ENCODE measurements at regions not wholly inside any gene's neighbourhood (a gene's known extent, or its start where the extent isn't known, plus 50 kb on each side); places are given as distances from the start of the nearest gene placed in this dataset.

DNA sequence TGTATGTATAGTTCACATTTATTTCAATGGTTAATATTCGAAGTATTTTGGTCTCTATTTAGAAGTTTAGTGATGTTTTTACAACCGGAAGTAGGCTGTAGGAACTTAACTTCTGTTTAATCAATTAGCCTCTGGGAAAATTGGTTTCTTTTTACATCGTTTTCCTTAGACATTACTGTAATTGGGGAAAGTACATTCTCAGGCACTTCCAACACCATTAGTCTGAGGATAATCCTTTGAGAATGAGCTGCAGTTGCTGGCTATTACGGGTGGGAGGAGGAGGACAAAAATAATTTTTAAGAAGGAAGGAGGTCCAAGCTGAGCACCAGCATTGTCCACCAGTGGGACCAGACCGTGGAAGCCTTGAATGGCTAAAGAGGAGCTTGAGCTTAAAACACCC, 70.4 kb upstream of the ST3GAL5 start:
- Mint-ChIP-seq H3K9me3 (no peaks in the 10 kb centered on the region), H3K36me3 (ENCODE audit: low read depth) (no peaks in the 10 kb centered on the region), H3K4me1 (ENCODE audit: low read depth) (no peaks in the 10 kb centered on the region), H3K27me3 (no peaks in the 10 kb centered on the region), H3K27ac (no peak overlapping the region), H3K4me3 (no peak overlapping the region)
- TF ChIP-seq, protein P1, sequence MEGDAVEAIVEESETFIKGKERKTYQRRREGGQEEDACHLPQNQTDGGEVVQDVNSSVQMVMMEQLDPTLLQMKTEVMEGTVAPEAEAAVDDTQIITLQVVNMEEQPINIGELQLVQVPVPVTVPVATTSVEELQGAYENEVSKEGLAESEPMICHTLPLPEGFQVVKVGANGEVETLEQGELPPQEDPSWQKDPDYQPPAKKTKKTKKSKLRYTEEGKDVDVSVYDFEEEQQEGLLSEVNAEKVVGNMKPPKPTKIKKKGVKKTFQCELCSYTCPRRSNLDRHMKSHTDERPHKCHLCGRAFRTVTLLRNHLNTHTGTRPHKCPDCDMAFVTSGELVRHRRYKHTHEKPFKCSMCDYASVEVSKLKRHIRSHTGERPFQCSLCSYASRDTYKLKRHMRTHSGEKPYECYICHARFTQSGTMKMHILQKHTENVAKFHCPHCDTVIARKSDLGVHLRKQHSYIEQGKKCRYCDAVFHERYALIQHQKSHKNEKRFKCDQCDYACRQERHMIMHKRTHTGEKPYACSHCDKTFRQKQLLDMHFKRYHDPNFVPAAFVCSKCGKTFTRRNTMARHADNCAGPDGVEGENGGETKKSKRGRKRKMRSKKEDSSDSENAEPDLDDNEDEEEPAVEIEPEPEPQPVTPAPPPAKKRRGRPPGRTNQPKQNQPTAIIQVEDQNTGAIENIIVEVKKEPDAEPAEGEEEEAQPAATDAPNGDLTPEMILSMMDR (IDR thresholded peaks at IDR 0.05) = no peak
- POLR2A ChIA-PET = no interaction called here
- CTCF ChIA-PET = no interaction called here
- H3K4me1 ChIP-seq (ENCODE audit: insufficient read depth, low read length) = peaks cover 12% of the 10 kb centered on the region
- H3K27me3 ChIP-seq (ENCODE audit: control insufficient read depth in 1 of 2, insufficient read depth in 2 of 2, low read length in 2 of 2) = no peaks in the 10 kb centered on the region
- intact Hi-C loops (cut with DNase I, micrococcal nuclease) = no loop called here
- H3K4me3 ChIP-seq (ENCODE audit: low read length) = no peak overlapping the region
- H3K36me3 ChIP-seq (ENCODE audit: insufficient read depth, low read length) = no peaks in the 10 kb centered on the region
- peaks cover 0 to 19% of the 10 kb centered on the region in 2 experiments for H3K9me3 ChIP-seq (ENCODE audit: control insufficient read depth in 1 of 2, insufficient read depth in 1 of 2, low read length in 2 of 2)
- no peak for DNase-seq
- no peak for ATAC-seq (ENCODE audit: poor library complexity)
- no peak overlapping the region for H3K27ac ChIP-seq (ENCODE audit: low read depth in 1 of 2, low read length in 2 of 2)

- intact Hi-C loops (cut with DNase I, micrococcal nuclease) = no loop called here
- POLR2A ChIA-PET = no interaction called here
- CTCF ChIA-PET = no interaction called here
- TF ChIP-seq, protein P1 (IDR thresholded peaks at IDR 0.05) = no peak
- H3K27ac ChIP-seq (ENCODE audit: low read depth in 1 of 2, low read length in 2 of 2) = no peak overlapping the region
- no peaks in the 10 kb centered on the region for H3K27me3 ChIP-seq (ENCODE audit: control insufficient read depth in 1 of 2, insufficient read depth in 2 of 2, low read length in 2 of 2)
- no peak overlapping the region for H3K27ac Mint-ChIP-seq
- H3K4me3 Mint-ChIP-seq = no peak overlapping the region
- H3K9me3 Mint-ChIP-seq = no peaks in the 10 kb centered on the region
- peaks cover 0 to 19% of the 10 kb centered on the region in 2 experiments for H3K9me3 ChIP-seq (ENCODE audit: control insufficient read depth in 1 of 2, insufficient read depth in 1 of 2, low read length in 2 of 2)
- DNase-seq (no peak), ATAC-seq (ENCODE audit: poor library complexity) (no peak)
- no peaks in the 10 kb centered on the region for H3K36me3 Mint-ChIP-seq (ENCODE audit: low read depth)
- peaks cover 8% of the 10 kb centered on the region for H3K4me1 ChIP-seq (ENCODE audit: insufficient read depth, low read length)
- no peaks in the 10 kb centered on the region for H3K4me1 Mint-ChIP-seq (ENCODE audit: low read depth)
- H3K27me3 Mint-ChIP-seq = no peaks in the 10 kb centered on the region
- H3K36me3 ChIP-seq (ENCODE audit: insufficient read depth, low read length) = no peaks in the 10 kb centered on the region
- no peak overlapping the region for H3K4me3 ChIP-seq (ENCODE audit: low read length)
Observed at GRCh38 chr2:85958731-85959130, 69.9 kb upstream of the ST3GAL5 start.

DNA sequence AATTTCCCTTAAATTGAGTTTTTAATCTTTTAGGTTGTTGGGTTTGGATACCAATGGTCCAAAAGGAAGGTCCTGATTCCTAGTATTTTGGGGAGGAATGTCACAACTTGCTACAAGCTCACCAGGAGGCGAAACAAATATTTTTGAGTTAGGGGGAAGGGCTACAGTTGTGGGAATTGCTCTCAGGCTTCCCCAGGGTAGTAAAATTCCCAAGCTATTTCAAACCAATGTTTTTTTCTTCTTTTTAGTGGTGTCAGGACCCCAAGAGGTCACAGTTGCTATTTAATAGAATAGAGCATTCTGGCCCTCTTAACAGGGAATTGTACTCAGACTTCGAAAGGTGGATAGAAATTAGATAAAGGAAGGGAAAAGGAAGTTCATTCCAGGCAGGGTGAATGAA, 68.5 kb upstream of the ST3GAL5 start:
- Histone ChIP-seq H3K4me3 (ENCODE audit: low read length) (no peak overlapping the region), H3K9me3 (ENCODE audit: control insufficient read depth in 1 of 2, insufficient read depth in 1 of 2, low read length in 2 of 2) (peaks cover 0 to 19% of the 10 kb centered on the region in 2 experiments), H3K27me3 (ENCODE audit: control insufficient read depth in 1 of 2, insufficient read depth in 2 of 2, low read length in 2 of 2) (no peaks in the 10 kb centered on the region), H3K27ac (ENCODE audit: low read depth in 1 of 2, low read length in 2 of 2) (no peak overlapping the region), H3K36me3 (ENCODE audit: insufficient read depth, low read length) (no peaks in the 10 kb centered on the region), H3K4me1 (ENCODE audit: insufficient read depth, low read length) (no peaks in the 10 kb centered on the region)
- intact Hi-C loops (cut with DNase I, micrococcal nuclease) = no loop called here
- ChIA-PET CTCF (no interaction called here), POLR2A (no interaction called here)
- DNase-seq (no peak), ATAC-seq (ENCODE audit: poor library complexity) (no peak)
- H3K36me3 Mint-ChIP-seq (ENCODE audit: low read depth) = no peaks in the 10 kb centered on the region
- no peak overlapping the region for H3K4me3 Mint-ChIP-seq
- TF ChIP-seq, protein P1 (IDR thresholded peaks at IDR 0.05) = no peak
- H3K4me1 Mint-ChIP-seq (ENCODE audit: low read depth) = peaks cover 6% of the 10 kb centered on the region
- no peaks in the 10 kb centered on the region for H3K27me3 Mint-ChIP-seq
- no peak overlapping the region for H3K27ac Mint-ChIP-seq
- no peaks in the 10 kb centered on the region for H3K9me3 Mint-ChIP-seq
